Thyroid gland (tissue), 4 donors: ENCODE measurements at regions not wholly inside any gene's neighbourhood (a gene's known extent, or its start where the extent isn't known, plus 50 kb on each side); places are given as distances from the start of the nearest gene placed in this dataset.

Experiments used
- DNase-seq, 2 donors: peaks; one replicate each; pipeline ENCODE4 v3.0.0-alpha.2; 2019
- H3K27ac ChIP-seq, 3 donors: fragments of 200-600 bp; sonication (generic); 1 replicate in 2 of 3; 2 replicates in 1 of 3; pipeline ENCODE4 v1.5.1; 2016 to 2019; ENCODE audit warnings: mild to moderate bottlenecking in 1 of 3, moderate library complexity in 1 of 3
- H3K27me3 ChIP-seq: fragments of 200-600 bp; sonication (generic); one replicate; pipeline ENCODE4 v1.5.1; 2019
- H3K36me3 ChIP-seq, 2 donors: fragments of 200-600 bp; sonication (generic); one replicate each; pipeline ENCODE4 v1.5.1; 2016 to 2019
- H3K4me1 ChIP-seq, 2 donors: fragments of 200-600 bp; sonication (generic); one replicate each; pipeline ENCODE4 v1.5.1; 2017 to 2019
- H3K4me3 ChIP-seq, 3 donors: fragments of 200-600 bp; sonication (generic); replicated peaks in 1 of 3; 1 replicate in 2 of 3; 2 replicates in 1 of 3; pipeline ENCODE4 v1.5.1; 2016; ENCODE audit warnings: mild to moderate bottlenecking in 1 of 3
- H3K9me3 ChIP-seq: fragments of 200-600 bp; sonication (generic); one replicate; pipeline ENCODE4 v1.5.1; 2017
- POLR2A ChIP-seq, 2 donors: fragments of 450-650 bp; IDR thresholded peaks; one replicate each; pipeline ENCODE4 v1.6.1; 2017; ENCODE audit warnings: antibody characterized with exemption in 2 of 2, mild to moderate bottlenecking in 2 of 2, moderate library complexity in 1 of 2
- whole genome bisulfite sequencing, 2 donors: methylation state at CpG; one replicate each; pipeline ENCODE4 v1.1.5; 2017; 5-methylcytosine and 5-hydroxymethylcytosine counted together
- intact Hi-C: fragments of 100-400 bp; cut with DNase I; formaldehyde crosslinking; loops from one replicate; pipeline ENCODE4 v1.15.1; 2023
- TF ChIP-seq, protein P1 (sequence below), 6 experiments: fragments of 200-600 bp in 3 of 6; fragments of 450-650 bp in 3 of 6; sonication (generic) in 3 of 6; IDR thresholded peaks; one replicate each; pipeline ENCODE4 v1.5.1; 2016 to 2019; ENCODE audit warnings: antibody characterized with exemption in 6 of 6, mild to moderate bottlenecking in 2 of 6, inconsistent platforms in 1 of 6, moderate library complexity in 1 of 6

DNA sequence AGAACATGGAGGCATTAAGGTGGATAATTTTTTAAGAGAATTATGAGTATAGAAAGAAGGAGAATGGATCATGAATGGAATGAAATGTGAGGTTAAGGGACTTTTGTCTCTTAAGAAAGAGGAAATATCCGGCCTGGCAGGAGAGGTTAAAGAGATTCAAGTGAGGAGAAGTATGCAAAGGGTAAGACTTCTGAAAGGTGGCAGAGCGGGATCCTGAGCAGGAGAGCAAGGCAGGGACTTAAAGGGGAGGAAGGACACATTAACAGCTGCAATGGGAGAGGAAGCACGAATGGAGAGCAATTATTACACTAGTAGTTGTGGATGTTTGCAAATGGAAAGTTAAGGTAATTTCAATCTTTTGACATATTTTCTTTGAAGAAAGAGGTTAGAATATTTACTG lies 171.0 kb downstream of the KITLG start:
- no peak for DNase-seq

DNA sequence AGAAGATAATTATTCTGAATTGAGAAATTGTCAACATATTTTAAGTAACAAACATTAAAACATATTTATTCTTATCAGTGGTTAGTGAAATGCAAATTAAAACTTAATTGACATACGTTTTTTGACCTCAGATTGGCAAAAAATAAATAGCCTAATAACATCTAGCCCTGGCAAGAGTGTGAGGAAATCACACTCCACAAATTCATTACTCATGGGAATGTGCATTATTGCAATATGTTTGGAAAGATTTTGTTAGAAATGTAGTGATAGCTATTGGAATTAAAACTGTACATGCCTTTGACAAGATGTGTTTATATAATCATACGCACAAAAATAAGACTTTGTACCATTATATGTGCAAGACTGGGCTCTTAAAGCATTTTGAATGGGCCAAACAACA lies 168.6 kb downstream of the KITLG start:
- no peaks in the 10 kb centered on the region for H3K36me3 ChIP-seq
- 77 to 81% methylated on average over 2 of the region's 2 CpGs for WGBS, 2 donors
- H3K27ac ChIP-seq: no peak overlapping the region
- no peaks in the 10 kb centered on the region for H3K9me3 ChIP-seq
- TF ChIP-seq, protein P1, sequence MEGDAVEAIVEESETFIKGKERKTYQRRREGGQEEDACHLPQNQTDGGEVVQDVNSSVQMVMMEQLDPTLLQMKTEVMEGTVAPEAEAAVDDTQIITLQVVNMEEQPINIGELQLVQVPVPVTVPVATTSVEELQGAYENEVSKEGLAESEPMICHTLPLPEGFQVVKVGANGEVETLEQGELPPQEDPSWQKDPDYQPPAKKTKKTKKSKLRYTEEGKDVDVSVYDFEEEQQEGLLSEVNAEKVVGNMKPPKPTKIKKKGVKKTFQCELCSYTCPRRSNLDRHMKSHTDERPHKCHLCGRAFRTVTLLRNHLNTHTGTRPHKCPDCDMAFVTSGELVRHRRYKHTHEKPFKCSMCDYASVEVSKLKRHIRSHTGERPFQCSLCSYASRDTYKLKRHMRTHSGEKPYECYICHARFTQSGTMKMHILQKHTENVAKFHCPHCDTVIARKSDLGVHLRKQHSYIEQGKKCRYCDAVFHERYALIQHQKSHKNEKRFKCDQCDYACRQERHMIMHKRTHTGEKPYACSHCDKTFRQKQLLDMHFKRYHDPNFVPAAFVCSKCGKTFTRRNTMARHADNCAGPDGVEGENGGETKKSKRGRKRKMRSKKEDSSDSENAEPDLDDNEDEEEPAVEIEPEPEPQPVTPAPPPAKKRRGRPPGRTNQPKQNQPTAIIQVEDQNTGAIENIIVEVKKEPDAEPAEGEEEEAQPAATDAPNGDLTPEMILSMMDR (IDR thresholded peaks at IDR 0.05): no peak
- TF ChIP-seq POLR2A (IDR thresholded peaks at IDR 0.05): no peak
- intact Hi-C loops: no loop called here
- no peak overlapping the region for H3K4me3 ChIP-seq
- H3K4me1 ChIP-seq: no peaks in the 10 kb centered on the region
- H3K27me3 ChIP-seq: no peaks in the 10 kb centered on the region
- no peak for DNase-seq

More for the DNA sequence above, 171.0 kb downstream of the KITLG start:
- intact Hi-C loops: no loop called here
- WGBS, 2 donors: 37 to 48% methylated on average over 3 of the region's 3 CpGs
- TF ChIP-seq, protein P1 (IDR thresholded peaks at IDR 0.05): no peak
- no peak for TF ChIP-seq POLR2A (IDR thresholded peaks at IDR 0.05)
- Histone ChIP-seq H3K27ac (no peak overlapping the region), H3K4me1 (no peaks in the 10 kb centered on the region), H3K36me3 (no peaks in the 10 kb centered on the region), H3K9me3 (no peaks in the 10 kb centered on the region), H3K27me3 (no peaks in the 10 kb centered on the region), H3K4me3 (no peak overlapping the region)

DNA sequence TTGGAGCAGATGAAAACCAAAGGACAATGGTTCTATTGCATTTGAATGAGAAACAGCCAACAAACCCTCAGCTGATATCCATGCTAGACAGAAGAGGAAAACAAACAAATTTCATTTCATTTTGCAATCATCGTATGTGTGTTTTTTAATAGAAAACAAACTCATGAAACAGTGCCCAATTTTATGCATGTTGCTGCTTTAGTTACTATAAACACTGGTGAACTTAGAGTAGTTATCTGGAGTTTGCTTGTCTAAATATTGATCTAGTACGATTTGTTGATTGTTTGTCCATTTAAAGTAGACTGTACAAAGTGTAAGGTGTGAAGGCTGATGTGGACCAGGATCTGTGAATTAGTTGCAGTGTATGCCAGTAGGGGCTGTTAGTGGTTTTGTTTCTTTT lies 166.6 kb downstream of the KITLG start:
- intact Hi-C loops: no loop called here
- Histone ChIP-seq H3K9me3 (no peaks in the 10 kb centered on the region), H3K36me3 (no peaks in the 10 kb centered on the region), H3K4me1 (no peaks in the 10 kb centered on the region), H3K27me3 (no peaks in the 10 kb centered on the region), H3K4me3 (no peak overlapping the region), H3K27ac (no peak overlapping the region)
- no peak for TF ChIP-seq POLR2A (IDR thresholded peaks at IDR 0.05)
- TF ChIP-seq, protein P1 (IDR thresholded peaks at IDR 0.05): no peak
- DNase-seq: no peak
- WGBS, 2 donors: 35 to 41% methylated on average over 2 of the region's 2 CpGs

DNA sequence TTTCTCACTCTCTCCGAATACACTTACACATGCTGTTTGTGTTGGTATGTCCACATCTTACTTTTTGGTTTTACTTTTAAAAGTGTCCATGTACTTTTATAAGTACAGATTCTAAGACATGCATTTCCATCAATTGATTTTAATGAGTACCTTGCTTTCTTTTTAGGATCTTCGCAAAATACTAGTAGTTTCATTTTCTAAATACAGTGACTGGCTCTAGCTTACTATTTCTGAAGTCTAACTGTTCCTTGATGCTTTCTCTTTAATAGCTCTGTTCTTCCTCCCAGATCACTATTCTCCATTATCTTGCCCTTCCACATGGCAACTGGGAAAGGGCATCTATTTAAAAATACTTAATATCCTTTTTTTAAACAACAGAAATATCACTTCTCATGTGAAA lies 164.1 kb downstream of the KITLG start:
- 83 to 87% methylated on average over 2 of the region's 2 CpGs for WGBS, 2 donors
- DNase-seq: no peak
- Histone ChIP-seq H3K27ac (no peak overlapping the region), H3K9me3 (no peaks in the 10 kb centered on the region), H3K4me3 (no peak overlapping the region), H3K4me1 (no peaks in the 10 kb centered on the region), H3K27me3 (no peaks in the 10 kb centered on the region), H3K36me3 (no peaks in the 10 kb centered on the region)
- intact Hi-C loops: no loop called here
- TF ChIP-seq, protein P1 (IDR thresholded peaks at IDR 0.05): no peak
- no peak for TF ChIP-seq POLR2A (IDR thresholded peaks at IDR 0.05)

DNA sequence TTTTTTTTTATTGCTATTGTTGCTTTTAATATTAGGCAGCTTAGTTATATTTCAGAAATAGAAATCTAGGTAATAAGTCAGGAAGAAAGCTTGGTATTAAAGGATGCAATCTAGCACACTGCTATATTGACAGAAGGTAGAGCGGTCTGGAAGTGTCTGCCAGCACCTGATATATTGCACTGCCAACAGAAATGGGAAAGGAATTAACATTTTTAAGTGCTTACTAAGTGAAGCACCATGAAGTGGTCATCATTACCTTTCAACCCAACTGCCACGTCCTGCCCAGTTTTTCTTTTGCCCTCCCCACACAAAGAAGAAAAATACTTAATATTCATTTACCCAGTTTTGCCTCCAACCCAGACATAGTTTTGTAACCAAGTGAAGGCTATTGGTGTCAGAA lies 163.5 kb downstream of the KITLG start:
- Histone ChIP-seq H3K4me3 (no peak overlapping the region), H3K36me3 (no peaks in the 10 kb centered on the region), H3K27me3 (no peaks in the 10 kb centered on the region), H3K9me3 (no peaks in the 10 kb centered on the region), H3K27ac (no peak overlapping the region), H3K4me1 (no peaks in the 10 kb centered on the region)
- WGBS, 2 donors: 63 to 64% methylated on average over 2 of the region's 2 CpGs
- no peak for TF ChIP-seq POLR2A (IDR thresholded peaks at IDR 0.05)
- TF ChIP-seq, protein P1 (IDR thresholded peaks at IDR 0.05): no peak
- DNase-seq: no peak
- intact Hi-C loops: no loop called here
